GM19193 (cell line): ENCODE measurements at regions not wholly inside any gene's neighbourhood (a gene's known extent, or its start where the extent isn't known, plus 50 kb on each side); places are given as distances from the start of the nearest gene placed in this dataset.

Experiments used
- POLR2A ChIP-seq: IDR thresholded peaks from 4 replicates; pipeline ENCODE4 v1.6.1; 2011; ENCODE audit not compliant: insufficient read depth, insufficient read length; ENCODE audit errors: extremely low read depth

DNA sequence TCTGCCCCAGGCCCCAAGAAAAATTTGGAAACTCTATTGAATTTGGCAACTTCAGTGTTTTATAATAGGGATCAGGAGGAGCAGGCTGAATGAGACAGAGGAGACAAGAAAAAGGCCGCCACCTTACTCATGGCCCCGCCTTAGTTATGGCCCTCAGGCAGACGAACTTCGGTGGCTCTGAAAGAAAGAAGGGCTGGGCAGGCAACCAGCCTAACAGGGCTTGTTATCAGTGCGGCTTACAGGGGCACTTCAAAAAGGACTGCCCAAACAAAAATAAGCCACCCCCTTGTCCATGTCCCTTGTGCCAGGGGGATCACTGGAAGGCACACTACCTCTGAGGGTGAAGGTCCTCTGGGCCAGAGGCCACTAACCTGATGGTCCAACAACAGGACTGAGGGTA lies 146.3 kb upstream of the ATF7IP start:
- TF ChIP-seq POLR2A: no peak

DNA sequence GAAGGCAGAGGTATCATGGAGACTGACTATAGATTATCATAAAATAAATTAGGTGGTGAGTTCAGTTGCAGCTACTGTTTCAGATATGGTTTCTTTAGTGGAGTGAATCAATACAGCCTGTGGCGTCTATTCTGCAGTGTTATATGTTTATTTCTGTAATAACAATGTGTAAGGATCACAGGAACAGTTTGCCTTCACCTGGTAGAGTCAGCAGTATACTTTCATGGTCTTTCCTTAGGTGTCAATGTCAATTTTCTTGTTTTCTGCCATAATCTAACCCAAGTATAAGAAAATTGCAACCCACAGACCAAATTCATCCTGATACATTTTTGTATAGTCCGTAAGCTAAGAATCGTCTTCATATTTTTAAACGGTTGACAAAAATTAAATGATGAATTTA lies 140.4 kb upstream of the ATF7IP start:
- TF ChIP-seq POLR2A: no peak

DNA sequence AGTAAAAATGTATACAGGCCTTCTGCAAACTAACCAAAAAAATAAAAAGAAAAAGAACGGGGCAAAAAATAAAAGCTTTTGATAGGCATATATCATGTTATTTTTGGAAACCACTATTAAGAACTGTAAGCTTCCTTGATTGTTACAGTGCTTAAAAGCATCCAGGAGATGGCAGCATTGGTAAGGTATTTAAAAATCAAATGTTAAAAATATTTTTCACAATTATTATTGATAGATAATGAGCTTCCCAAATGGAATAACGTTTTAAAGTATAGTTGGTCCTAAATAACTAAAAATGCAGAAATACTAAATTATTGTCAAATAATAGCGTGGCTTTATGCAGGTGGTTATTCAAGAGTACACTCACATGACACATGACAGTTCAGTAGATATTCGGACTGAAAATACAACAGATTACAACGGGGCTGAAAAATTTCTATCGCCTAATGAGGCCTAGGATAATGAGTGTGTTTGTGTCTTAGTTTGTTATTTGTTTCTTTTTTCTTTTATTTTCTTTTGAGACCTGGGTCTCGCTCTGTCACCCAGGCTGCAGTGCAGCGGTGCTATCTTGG lies 127.2 kb upstream of the ATF7IP start:
- TF ChIP-seq POLR2A: no peak

DNA sequence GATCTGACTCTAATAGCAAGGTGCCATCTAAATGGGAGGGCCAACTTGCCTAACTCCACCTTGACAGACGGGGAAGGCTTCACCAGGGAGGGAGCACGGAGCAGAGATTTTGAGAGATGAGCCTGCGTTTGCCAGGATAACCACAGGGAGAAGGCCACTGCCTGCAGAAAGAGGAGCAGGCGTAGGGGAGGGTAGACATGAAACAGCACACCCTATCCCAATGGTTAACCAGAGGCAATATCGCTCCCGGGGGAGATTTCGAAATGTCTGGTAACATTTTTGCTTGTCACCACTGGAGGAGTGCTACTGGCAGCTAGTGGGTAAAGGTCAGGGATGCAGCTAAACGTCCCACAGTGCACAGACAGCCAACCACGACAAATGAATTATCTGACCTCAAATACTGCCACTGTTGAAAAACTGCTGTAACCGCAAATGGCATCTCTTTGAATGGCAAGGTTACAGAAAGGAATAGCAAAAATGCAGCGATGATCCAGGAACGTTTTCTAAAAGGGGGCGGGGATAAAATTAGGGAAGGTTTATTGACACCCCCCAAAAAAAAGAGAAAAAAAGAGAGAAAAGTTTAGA lies 126.0 kb upstream of the ATF7IP start:
- no peak for TF ChIP-seq POLR2A

DNA sequence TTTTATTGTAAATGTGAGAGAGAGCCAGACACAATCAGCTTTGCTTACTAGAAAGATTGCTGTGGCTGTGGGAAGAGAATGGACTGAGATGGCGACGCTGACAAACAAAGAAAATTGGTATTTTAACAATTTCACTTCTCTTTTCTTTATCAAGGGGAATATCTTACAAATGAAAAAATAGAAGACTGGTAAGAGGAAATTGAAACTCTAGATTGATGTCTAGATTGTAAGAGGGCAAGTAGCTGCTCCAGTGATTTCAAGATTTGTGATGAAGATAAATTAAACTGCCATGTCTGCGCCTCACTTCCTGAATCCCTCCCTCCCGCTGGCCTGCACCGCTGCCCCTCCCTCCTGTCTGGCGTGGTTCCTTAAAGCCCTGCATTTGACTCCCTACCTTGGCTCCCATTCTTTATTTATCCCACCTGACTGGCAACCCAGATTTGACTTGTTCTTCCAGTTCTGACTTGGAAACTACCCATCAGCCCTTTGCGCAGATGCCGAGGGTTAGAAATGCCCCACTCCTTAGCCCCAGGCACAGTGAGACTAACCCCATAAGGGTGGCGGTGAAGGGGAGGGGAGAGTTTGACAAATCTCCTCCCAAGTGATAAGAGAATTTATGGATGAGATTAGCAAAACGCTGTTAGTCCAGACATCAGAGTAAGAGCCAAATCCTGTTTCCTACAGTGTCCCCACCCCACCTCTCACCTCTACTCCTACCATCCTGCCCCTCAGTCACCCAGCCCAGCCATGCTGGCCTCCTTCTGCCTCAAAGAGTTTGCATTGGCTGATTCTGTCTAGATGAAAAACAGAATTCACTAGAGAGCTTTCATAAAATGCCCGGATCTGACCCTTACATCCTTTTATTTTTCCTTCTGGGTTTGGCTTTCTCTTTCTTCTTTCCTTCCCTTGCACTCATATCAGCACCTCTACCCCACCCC lies 125.3 kb upstream of the ATF7IP start:
- TF ChIP-seq POLR2A: peak; percentile 46

DNA sequence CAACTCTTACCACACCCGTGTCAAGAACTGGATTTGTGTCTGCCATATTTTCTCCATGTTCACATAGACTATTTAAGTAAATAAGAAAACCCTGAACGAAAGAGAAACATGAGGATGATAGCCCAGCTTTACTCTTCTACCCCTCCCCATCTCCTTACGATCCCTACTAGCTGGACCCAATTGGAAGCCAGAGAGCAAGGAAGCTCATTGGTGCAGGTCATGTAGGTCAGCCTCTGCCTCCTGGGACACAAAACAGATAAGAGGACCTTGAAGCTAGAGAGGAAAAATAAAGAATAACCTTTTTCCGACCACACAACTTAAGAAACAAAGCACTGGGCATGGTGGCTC lies 124.6 kb upstream of the ATF7IP start:
- TF ChIP-seq POLR2A: no peak

DNA sequence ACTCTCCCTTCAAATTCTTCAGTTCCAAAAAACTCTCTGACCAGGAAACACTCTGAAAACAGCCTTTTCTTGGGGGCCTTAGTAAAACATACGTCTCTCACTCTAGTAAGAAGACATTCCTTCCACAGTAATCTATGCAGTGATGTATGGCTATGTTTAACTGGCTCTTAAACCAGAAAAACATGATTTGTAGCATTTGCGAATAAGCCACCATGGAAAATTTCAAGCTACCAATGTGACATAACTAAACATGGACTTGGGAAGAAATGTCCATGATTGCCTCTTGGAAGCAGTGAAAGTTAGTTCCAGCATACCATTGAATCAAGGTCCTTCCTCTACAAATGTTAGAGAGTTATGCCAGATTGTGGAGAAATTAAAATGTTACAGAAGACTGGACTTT lies 121.5 kb upstream of the ATF7IP start:
- no peak for TF ChIP-seq POLR2A

DNA sequence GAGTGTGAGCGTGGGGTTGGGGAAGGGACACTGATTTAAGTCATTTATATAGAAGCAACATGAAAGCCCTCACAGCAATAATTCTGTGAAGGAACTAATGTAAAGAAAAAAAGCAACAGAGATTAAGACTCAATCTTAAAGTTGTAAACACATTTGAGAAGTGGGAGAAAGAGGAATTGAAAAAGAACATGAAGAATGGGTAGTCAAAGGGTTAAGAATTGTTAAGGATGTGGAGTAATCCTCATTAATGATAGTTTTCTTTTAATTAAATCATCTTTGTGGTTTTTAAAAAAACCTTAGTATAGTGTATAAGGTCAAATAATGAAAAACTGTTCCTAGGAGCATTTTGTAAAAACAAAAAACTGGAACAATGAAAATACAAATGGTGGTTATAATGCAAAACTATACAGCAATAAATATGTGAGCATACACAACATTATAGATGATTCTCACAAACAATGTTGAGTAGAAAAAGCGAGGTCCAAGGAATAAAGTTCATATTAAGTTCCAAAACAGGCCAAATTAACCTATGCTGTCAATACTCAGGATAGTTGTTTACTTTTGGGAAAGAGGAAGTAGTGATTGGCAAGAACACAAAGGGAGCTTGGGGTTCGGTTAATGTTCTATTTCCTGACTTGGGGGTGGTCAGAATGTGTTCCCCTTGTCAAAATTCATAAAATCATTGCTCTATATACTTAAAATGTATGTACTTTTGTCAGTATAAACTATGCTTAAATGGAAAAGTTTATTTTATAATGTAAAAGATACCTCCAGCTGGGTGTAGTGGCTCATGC lies 120.4 kb upstream of the ATF7IP start:
- TF ChIP-seq POLR2A: no peak

DNA sequence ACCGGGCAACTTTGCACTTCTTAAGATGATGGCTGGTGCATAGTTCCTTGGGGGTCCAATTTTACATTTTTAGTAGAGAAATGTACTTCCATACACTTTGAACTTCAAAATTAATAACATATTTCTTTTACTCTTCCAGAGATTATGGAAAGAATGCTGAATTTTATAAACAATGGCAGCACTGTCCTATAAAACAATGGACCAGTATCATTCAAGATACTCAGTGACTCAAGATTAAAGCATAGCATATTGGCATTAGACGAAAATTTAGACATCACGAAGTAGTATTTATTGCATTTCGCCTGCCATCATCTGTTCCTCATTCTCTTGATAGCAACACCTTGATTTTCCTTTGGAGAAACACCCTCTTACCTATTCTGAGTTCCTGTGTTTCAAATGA lies 118.3 kb upstream of the ATF7IP start:
- TF ChIP-seq POLR2A: no peak

DNA sequence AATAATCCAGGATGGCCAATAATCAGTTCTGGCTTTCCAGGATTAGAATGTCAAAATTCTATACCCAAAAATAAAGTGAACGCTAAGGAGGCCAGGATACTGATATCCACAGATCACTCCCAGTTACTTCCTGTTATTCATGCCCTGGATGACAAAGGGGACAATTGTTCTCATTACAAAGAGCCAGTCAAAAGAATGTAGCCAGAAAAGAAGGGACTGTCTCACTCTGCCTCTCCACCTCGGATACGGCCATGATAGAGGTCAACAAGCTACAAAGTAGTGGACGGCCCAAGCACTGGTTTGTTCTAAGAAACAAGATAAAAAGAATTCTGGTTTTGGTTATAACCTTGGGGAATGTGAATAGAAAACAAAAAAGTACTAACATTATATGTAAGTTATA lies 116.1 kb upstream of the ATF7IP start:
- no peak for TF ChIP-seq POLR2A

DNA sequence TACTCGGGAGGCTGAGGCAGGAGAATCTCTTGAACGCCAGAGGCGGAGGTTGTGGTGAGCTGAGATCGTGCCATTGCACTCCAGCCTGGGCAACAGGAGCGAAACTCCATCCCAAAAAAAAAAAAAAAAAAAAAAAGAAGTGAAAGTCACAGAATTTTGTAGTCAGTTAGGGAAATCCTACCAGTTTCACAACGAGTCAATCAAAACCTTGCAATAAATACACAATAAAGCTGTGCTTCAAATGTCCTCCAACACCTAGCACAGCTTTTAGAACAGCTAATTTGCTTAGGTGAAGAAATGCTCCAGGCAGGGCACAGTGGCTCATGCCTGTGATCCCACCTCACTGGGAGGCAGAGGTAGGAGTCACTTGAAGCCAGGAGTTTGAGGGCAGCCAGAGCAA lies 112.8 kb upstream of the ATF7IP start:
- TF ChIP-seq POLR2A: no peak

DNA sequence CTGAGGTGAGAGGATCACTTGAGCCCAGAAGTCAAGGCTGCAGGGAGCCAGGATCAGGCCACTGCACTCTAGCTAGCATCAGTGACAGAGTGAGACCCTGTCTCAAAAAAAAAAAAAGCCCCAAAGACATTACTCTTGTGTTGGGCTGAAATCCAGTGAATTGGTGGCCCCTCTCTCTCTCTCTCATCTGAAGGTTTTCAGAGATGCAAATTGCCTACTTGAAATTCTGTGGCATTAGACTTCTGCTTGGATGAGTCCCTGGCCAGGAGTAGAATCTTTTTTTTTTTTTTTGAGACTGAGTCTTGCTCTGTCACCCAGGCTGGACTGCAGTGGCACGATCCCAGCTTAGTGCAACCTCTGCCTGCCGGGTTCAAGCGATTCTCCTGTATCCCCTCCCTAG lies 112.0 kb upstream of the ATF7IP start:
- no peak for TF ChIP-seq POLR2A

DNA sequence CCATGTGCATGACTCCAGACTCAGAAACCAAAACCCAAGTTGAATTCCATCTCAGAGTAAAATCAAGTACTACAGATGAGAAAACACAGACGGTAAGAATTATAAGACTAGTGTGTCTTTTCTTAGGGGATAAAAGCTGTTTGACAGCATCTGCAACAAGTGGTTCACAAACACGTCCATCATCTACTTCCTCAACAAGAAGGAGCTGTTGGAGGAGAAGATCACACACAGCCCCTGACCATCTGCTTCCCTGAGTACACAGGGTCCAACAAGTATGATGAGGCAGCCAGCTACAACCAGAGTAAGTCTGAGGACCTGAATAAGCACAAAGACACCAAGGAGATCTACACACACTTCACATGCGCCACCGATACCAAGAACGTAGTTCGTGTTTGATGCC lies 110.7 kb upstream of the ATF7IP start:
- no peak for TF ChIP-seq POLR2A

DNA sequence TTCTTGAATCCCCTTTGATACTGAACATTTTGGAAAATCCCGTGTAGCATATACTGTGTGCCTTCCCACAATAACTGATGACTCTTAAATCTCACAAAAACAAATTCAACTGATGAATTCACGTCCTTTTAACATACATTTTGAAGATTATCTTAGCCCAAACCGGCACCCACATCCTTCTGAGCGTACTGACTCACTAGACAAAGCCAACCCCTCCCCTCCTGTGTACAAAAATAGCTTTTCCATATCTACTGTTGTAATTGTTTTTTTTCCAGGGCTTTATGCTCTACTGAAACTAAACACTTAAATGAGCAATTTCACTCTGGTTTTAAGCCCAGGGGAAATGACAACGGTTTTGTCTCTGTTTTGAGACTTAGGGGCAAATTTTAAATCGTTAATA lies 109.4 kb upstream of the ATF7IP start:
- TF ChIP-seq POLR2A: no peak

DNA sequence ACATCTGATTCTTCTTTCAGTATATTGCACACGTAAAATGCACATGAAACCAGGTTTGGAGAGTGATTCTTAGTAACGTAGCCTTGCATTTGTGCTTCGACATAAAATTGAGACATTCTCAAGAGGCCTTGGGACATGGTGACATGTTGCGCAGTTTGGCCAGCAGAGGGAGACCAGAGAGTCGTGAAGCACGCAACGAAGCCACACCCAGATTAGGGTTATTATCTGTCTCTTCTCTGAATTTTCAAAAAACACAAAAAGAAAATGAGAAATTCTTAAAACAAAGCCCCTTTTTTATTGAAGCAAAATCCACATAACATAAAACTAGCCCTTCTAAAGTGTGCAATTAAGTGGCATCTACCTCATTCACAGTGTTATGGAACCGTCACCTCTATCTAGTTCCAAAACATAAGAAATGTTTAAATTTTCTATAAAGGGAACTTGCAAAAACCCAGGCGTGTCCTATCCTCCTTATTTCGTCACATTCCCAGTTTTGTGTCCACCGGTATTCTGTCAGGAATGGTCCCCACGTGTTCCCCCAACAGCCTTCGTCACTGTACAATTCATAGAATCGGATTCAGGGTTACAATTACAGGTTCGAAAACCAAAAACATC lies 108.8 kb upstream of the ATF7IP start:
- no peak for TF ChIP-seq POLR2A

DNA sequence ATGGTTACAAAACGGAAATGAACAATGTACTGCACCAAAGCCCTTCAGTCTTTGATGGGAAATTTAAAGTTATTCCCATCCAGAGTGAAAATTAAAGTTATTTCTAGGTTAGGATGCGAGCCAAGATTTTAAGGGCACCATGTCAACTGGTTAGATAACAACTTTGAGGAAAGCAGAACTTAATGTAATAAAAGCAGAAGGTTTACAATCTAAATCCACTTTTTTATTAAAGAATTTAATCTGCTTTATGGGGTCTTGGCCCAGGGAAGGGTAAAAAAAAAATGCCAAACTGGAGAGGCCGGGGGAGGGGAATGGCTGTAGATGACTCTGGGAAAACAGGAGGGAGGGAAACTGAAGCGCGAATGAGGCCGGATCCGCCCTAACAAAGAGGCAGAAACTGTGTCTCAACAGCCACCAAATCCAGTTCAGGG lies 108.2 kb upstream of the ATF7IP start:
- no peak for TF ChIP-seq POLR2A
